ENCODE measurements at regions not wholly inside any gene's neighbourhood (a gene's known extent, or its start where the extent isn't known, plus 50 kb on each side); places are given as distances from the start of the nearest gene placed in this dataset.

DNA sequence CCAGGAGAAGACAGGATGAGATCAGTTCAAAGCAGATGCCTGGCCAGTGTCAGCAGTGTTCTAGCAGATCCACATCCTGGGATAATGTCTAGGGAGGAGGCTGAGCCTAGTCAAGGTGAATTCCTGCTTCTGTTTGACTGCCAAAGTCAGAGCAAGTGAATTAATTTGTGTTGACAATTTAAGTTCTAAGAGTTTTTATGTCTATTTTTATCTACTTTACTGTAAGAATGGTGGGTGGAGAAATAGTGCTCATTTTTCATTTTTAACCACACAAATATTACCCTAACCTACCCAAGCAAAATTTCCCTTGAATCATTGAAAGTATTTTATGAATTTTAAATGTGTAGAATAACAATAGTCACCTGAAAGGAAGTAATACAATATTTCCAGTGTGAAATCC is 207.6 kb upstream of the SLC10A2 start:
- no peaks in the 10 kb centered on the region for H3K4me1 ChIP-seq
- TF ChIP-seq EP300 (IDR thresholded peaks at IDR 0.05), result no peak
- TF ChIP-seq, protein P1, sequence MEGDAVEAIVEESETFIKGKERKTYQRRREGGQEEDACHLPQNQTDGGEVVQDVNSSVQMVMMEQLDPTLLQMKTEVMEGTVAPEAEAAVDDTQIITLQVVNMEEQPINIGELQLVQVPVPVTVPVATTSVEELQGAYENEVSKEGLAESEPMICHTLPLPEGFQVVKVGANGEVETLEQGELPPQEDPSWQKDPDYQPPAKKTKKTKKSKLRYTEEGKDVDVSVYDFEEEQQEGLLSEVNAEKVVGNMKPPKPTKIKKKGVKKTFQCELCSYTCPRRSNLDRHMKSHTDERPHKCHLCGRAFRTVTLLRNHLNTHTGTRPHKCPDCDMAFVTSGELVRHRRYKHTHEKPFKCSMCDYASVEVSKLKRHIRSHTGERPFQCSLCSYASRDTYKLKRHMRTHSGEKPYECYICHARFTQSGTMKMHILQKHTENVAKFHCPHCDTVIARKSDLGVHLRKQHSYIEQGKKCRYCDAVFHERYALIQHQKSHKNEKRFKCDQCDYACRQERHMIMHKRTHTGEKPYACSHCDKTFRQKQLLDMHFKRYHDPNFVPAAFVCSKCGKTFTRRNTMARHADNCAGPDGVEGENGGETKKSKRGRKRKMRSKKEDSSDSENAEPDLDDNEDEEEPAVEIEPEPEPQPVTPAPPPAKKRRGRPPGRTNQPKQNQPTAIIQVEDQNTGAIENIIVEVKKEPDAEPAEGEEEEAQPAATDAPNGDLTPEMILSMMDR (IDR thresholded peaks at IDR 0.05), result no peak
- TF ChIP-seq POLR2AphosphoS5 (IDR thresholded peaks at IDR 0.05), result no peak
- no peak for TF ChIP-seq POLR2A (IDR thresholded peaks at IDR 0.05)
- no peak overlapping the region for H3K4me3 ChIP-seq
- H3K27ac ChIP-seq, result no peak overlapping the region
- ATAC-seq, result no peak
- no peaks in the 10 kb centered on the region for H3K9me3 ChIP-seq
- no peaks in the 10 kb centered on the region for H3K27me3 ChIP-seq
- no peaks in the 10 kb centered on the region for H3K36me3 ChIP-seq

DNA sequence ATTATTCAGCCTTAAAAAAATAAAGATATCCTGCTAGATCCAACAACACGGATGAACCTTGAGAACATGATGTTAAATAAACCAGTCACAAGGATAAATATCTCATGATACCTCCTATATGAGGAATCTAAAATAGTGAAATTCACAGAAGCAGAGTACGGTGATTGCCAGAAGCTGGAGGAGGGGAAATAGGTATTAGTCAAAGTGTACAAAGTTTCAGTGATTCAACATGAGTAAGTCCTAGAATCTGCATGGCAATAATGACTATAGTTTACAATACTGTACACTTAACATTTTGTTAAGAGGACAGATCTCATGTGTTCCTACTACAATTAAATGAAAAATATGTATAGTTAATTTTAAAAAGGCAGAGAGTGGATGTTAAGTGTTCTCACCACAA is 206.6 kb upstream of the SLC10A2 start:
- no peak for ATAC-seq

DNA sequence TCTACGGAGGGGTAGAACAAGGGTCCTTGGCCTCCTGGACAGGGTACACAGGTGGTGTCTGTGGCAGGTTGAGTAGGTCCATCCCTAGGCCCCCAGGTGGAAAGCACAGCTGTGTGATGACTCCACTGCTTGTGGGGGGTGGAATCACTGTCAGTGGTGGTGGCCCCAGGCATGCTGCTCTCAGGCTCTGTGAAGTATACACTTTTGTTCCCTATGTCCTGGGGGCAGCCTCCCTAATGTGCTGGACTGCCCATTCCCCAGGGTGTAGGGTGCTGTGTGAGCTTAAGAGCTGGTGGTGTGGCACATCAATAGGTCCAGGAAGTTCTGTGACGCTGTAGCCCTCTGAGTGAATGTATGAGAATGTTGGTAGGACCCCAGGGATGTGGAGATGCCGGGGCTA is 197.2 kb upstream of the SLC10A2 start:
- Histone ChIP-seq H3K4me3 (no peak overlapping the region), H3K4me1 (no peaks in the 10 kb centered on the region), H3K27me3 (no peaks in the 10 kb centered on the region), H3K27ac (no peak overlapping the region), H3K9me3 (peaks cover 0 to 32% (median 0%) of the 10 kb centered on the region in 3 donors), H3K36me3 (no peaks in the 10 kb centered on the region)
- WGBS, 2 donors (ENCODE audit: low coverage in 1 of 2), result no CpG with 5 or more reads among the region's 3 CpGs
- TF ChIP-seq POLR2AphosphoS5 (IDR thresholded peaks at IDR 0.05) (no peak), POLR2A (IDR thresholded peaks at IDR 0.05) (no peak), EP300 (IDR thresholded peaks at IDR 0.05) (no peak)
- TF ChIP-seq, protein P1 (IDR thresholded peaks at IDR 0.05), result no peak
- no peak for ATAC-seq

More for the DNA sequence above, 206.6 kb upstream of the SLC10A2 start:
- WGBS, 2 donors (ENCODE audit: low coverage in 1 of 2), result 49 to 62% methylated on average over 2 of the region's 2 CpGs
- Histone ChIP-seq H3K9me3 (no peaks in the 10 kb centered on the region), H3K36me3 (no peaks in the 10 kb centered on the region), H3K4me1 (no peaks in the 10 kb centered on the region), H3K27ac (no peak overlapping the region), H3K4me3 (no peak overlapping the region), H3K27me3 (no peaks in the 10 kb centered on the region)
- TF ChIP-seq POLR2AphosphoS5 (IDR thresholded peaks at IDR 0.05) (no peak), POLR2A (IDR thresholded peaks at IDR 0.05) (no peak), EP300 (IDR thresholded peaks at IDR 0.05) (no peak)
- TF ChIP-seq, protein P1 (IDR thresholded peaks at IDR 0.05), result no peak

DNA sequence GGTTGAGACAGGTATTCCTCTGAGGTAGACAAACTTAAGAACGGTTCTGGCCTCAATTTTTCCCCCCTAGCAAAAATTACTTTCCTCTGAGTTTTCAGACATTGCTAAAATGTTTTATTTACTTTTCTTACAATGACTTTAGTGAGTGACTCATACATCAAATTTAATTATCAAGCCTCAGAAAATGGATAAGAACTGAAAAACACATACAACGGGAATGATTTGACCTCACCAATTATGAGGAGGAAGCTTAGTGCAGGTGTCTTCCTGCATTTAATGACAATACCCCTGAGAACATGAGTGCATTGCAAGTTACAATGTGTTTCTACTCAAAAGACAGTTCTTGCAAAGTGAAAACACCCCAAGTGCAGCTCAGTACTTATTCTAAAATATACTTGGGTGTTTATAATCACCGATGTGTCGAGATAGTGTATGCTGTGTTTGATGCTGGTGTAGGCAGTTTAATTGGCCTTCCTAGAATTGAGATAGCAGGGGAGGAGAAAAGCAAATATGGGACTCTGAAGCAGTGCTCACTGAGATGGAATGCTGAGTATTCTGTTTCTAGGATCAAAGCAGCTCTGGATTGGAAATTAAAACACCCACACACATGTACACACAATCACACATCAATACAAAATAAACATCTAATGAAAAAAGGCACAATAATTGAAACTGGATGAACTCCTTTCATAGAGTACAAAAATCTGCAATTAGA is 189.5 kb upstream of the SLC10A2 start:
- H3K36me3 ChIP-seq, result no peaks in the 10 kb centered on the region
- no peaks in the 10 kb centered on the region for H3K4me1 ChIP-seq
- ATAC-seq, result no peak
- no peak overlapping the region for H3K4me3 ChIP-seq
- no peaks in the 10 kb centered on the region for H3K9me3 ChIP-seq
- no peaks in the 10 kb centered on the region for H3K27me3 ChIP-seq
- no peak for TF ChIP-seq POLR2AphosphoS5 (IDR thresholded peaks at IDR 0.05)
- no peak for TF ChIP-seq EP300 (IDR thresholded peaks at IDR 0.05)
- TF ChIP-seq, protein P1 (IDR thresholded peaks at IDR 0.05), result no peak
- no peak for TF ChIP-seq POLR2A (IDR thresholded peaks at IDR 0.05)
- no peak overlapping the region for H3K27ac ChIP-seq
- 40 to 49% methylated on average over 4 of the region's 4 CpGs for WGBS, 2 donors (ENCODE audit: low coverage in 1 of 2)

DNA sequence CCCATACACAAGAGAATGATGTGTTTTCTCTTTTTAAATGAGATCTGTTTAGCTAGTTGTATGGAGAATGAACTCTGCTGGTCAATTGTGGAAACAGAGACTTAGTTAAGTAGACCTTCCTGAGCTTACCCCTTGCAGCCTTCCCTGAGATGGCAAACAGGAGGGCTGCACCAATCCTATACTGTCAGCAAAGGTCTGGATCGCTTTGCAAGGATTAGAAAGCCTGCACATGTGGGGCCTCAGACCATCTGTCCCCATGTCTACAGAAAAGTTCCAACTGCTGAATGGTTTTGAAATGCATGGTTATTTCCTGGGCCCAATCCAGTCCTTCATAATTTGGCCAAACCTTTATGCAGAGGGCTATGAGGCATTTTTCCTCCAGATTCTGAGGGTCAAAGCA is 183.9 kb upstream of the SLC10A2 start:
- Histone ChIP-seq H3K4me3 (no peak overlapping the region), H3K9me3 (no peaks in the 10 kb centered on the region), H3K4me1 (no peaks in the 10 kb centered on the region), H3K27me3 (no peaks in the 10 kb centered on the region), H3K27ac (no peak overlapping the region), H3K36me3 (no peaks in the 10 kb centered on the region)
- no peak for TF ChIP-seq POLR2AphosphoS5 (IDR thresholded peaks at IDR 0.05)
- TF ChIP-seq, protein P1 (IDR thresholded peaks at IDR 0.05), result no peak
- no peak for TF ChIP-seq POLR2A (IDR thresholded peaks at IDR 0.05)
- TF ChIP-seq EP300 (IDR thresholded peaks at IDR 0.05), result no peak
- no peak for ATAC-seq
- 60 to 100% methylated on average over 1 of the region's 1 CpG for WGBS, 2 donors (ENCODE audit: low coverage in 1 of 2)

Data from gastroesophageal sphincter (tissue), 4 donors.